ENCODE measurements at regions not wholly inside any gene's neighbourhood (a gene's known extent, or its start where the extent isn't known, plus 50 kb on each side); places are given as distances from the start of the nearest gene placed in this dataset.

DNA sequence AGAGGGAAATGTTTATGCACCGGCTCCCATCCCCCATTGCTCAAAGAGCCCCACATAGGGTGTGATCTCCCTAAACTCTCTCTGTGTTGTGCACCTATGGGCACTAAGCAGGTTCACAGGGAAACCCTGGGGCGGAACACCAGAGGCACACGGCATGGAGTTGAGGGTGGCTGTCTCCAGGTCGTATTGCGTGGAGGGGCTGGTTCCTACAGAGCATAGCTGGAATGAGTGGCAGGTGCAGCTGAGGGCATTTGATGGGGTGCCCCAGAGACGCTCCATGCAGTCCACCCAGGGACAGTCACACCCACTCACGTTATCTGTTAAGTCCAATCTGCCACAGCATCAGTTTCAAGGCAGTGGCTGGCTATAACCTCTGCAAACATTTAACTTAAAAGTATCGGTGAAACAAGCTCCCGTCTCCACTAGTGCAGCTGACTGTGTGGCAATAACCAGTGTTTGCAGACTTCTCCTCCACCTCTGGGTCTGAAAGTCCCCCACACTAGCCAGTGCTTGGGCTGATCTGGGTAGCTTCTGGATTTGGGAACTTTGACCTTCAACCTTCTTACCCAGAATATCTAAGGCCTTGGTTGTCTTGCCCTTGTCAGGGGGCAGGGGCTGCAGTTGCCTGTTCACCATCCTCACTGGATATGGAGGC, 249.2 kb upstream of the ZNF32 start:
- TF ChIP-seq EGR1 (IDR thresholded peaks at IDR 0.05; ENCODE audit: low read depth) (no peak), ZNF274 (IDR thresholded peaks at IDR 0.05; ENCODE audit: low read depth, low read length) (no peak)
- TF ChIP-seq, protein P1, sequence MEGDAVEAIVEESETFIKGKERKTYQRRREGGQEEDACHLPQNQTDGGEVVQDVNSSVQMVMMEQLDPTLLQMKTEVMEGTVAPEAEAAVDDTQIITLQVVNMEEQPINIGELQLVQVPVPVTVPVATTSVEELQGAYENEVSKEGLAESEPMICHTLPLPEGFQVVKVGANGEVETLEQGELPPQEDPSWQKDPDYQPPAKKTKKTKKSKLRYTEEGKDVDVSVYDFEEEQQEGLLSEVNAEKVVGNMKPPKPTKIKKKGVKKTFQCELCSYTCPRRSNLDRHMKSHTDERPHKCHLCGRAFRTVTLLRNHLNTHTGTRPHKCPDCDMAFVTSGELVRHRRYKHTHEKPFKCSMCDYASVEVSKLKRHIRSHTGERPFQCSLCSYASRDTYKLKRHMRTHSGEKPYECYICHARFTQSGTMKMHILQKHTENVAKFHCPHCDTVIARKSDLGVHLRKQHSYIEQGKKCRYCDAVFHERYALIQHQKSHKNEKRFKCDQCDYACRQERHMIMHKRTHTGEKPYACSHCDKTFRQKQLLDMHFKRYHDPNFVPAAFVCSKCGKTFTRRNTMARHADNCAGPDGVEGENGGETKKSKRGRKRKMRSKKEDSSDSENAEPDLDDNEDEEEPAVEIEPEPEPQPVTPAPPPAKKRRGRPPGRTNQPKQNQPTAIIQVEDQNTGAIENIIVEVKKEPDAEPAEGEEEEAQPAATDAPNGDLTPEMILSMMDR (IDR thresholded peaks at IDR 0.05 in 2 of 3, conservative IDR thresholded peaks at IDR 0.05 in 1 of 3; ENCODE audit: borderline replicate concordance in 1 of 3, insufficient read depth in 1 of 3, low read depth in 2 of 3, low read length in 2 of 3): no peak

All from HCT116 (cell line).